ENCODE measurements at regions not wholly inside any gene's neighbourhood (a gene's known extent, or its start where the extent isn't known, plus 50 kb on each side); places are given as distances from the start of the nearest gene placed in this dataset.

- H3K27me3 ChIP-seq (ENCODE audit: insufficient read depth, low read length), result no peaks in the 10 kb centered on the region
- H3K9me3 ChIP-seq (ENCODE audit: insufficient read depth, low read depth, low read length), result peaks cover 4% of the 10 kb centered on the region
- DNase-seq (ENCODE audit: low read depth) (no peak), FAIRE-seq (no peak)
- Mint-ChIP-seq H3K4me3 (ENCODE audit: unreplicated experiment) (no peak overlapping the region), H3K36me3 (ENCODE audit: low read depth, unreplicated experiment) (no peaks in the 10 kb centered on the region), H3K27me3 (ENCODE audit: low read depth, unreplicated experiment) (no peaks in the 10 kb centered on the region), H3K27ac (ENCODE audit: unreplicated experiment) (no peak overlapping the region), H3K4me1 (ENCODE audit: low read depth, unreplicated experiment) (no peaks in the 10 kb centered on the region), H3K9me3 (ENCODE audit: unreplicated experiment) (no peaks in the 10 kb centered on the region)
- no peak overlapping the region for H3K9ac ChIP-seq (ENCODE audit: low read length)
- H3K4me3 ChIP-seq (ENCODE audit: insufficient read depth, low read depth, low read length), result no peak overlapping the region
- no peaks in the 10 kb centered on the region for H3K4me1 ChIP-seq (ENCODE audit: insufficient read depth, low read length)
- H3K79me2 ChIP-seq (ENCODE audit: insufficient read depth, low read length), result no peaks in the 10 kb centered on the region
- TF ChIP-seq CTCF (IDR thresholded peaks at IDR 0.05; ENCODE audit: insufficient read depth, low read depth, low read length) (no peak), EZH2 (IDR thresholded peaks at IDR 0.05; ENCODE audit: insufficient read depth, low read length) (no peak)
- no peaks in the 10 kb centered on the region for H4K20me1 ChIP-seq (ENCODE audit: insufficient read depth, low read length)
- H3K27ac ChIP-seq (ENCODE audit: low read depth, low read length), result no peak overlapping the region
- no peak overlapping the region for H2AFZ ChIP-seq (ENCODE audit: low read depth, low read length)
- no peaks in the 10 kb centered on the region for H3K36me3 ChIP-seq (ENCODE audit: insufficient read depth, low read length)
- H3K4me2 ChIP-seq (ENCODE audit: low read length), result no peak overlapping the region
Measured at GRCh38 chr1:96028071-96028470, 693.5 kb upstream of the PTBP2 start.

DNA sequence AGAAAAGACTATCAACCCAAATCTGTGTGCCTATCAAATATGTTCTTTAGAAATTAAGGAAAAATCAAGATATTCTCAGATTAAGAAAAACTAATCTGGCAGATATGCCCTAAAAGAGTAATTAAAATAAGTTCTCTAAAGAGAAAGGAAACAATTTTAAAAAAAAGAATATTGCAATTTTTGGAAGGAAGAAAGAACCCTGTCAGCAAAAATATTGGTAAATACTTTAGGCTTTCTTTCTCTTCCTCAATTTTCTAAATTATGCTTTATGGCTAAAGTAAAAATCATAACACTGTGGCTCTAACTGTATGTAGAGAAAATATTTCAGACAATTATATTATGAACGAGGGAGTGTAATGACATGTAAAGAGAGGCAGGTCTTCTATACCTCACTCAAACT, 691.3 kb upstream of the PTBP2 start:
- H2AFZ ChIP-seq (ENCODE audit: low read depth, low read length), result no peak overlapping the region
- H3K27me3 ChIP-seq (ENCODE audit: insufficient read depth, low read length), result no peaks in the 10 kb centered on the region
- TF ChIP-seq CTCF (IDR thresholded peaks at IDR 0.05; ENCODE audit: insufficient read depth, low read depth, low read length), result no peak
- no peaks in the 10 kb centered on the region for H4K20me1 ChIP-seq (ENCODE audit: insufficient read depth, low read length)
- Mint-ChIP-seq H3K4me3 (ENCODE audit: unreplicated experiment) (no peak overlapping the region), H3K27ac (ENCODE audit: unreplicated experiment) (no peak overlapping the region), H3K27me3 (ENCODE audit: low read depth, unreplicated experiment) (no peaks in the 10 kb centered on the region), H3K36me3 (ENCODE audit: low read depth, unreplicated experiment) (no peaks in the 10 kb centered on the region), H3K4me1 (ENCODE audit: low read depth, unreplicated experiment) (no peaks in the 10 kb centered on the region), H3K9me3 (ENCODE audit: unreplicated experiment) (no peaks in the 10 kb centered on the region)
- no peaks in the 10 kb centered on the region for H3K36me3 ChIP-seq (ENCODE audit: insufficient read depth, low read length)
- H3K4me3 ChIP-seq (ENCODE audit: insufficient read depth, low read depth, low read length), result no peak overlapping the region
- H3K27ac ChIP-seq (ENCODE audit: low read depth, low read length), result no peak overlapping the region
- no peak overlapping the region for H3K4me2 ChIP-seq (ENCODE audit: low read length)
- no peak for DNase-seq (ENCODE audit: low read depth)
- no peak for FAIRE-seq
- H3K9ac ChIP-seq (ENCODE audit: low read length), result no peak overlapping the region
- peaks cover 4% of the 10 kb centered on the region for H3K9me3 ChIP-seq (ENCODE audit: insufficient read depth, low read depth, low read length)
- no peaks in the 10 kb centered on the region for H3K79me2 ChIP-seq (ENCODE audit: insufficient read depth, low read length)
- no peaks in the 10 kb centered on the region for H3K4me1 ChIP-seq (ENCODE audit: insufficient read depth, low read length)

- DNase-seq (ENCODE audit: low read depth) (no peak), FAIRE-seq (no peak)
- Histone ChIP-seq H3K4me3 (ENCODE audit: insufficient read depth, low read depth, low read length) (no peak overlapping the region), H4K20me1 (ENCODE audit: insufficient read depth, low read length) (no peaks in the 10 kb centered on the region), H3K9me3 (ENCODE audit: insufficient read depth, low read depth, low read length) (no peaks in the 10 kb centered on the region), H3K27ac (ENCODE audit: low read depth, low read length) (no peak overlapping the region), H3K9ac (ENCODE audit: low read length) (no peak overlapping the region), H3K4me2 (ENCODE audit: low read length) (no peak overlapping the region), H3K36me3 (ENCODE audit: insufficient read depth, low read length) (no peaks in the 10 kb centered on the region), H2AFZ (ENCODE audit: low read depth, low read length) (no peak overlapping the region), H3K27me3 (ENCODE audit: insufficient read depth, low read length) (no peaks in the 10 kb centered on the region), H3K79me2 (ENCODE audit: insufficient read depth, low read length) (no peaks in the 10 kb centered on the region), H3K4me1 (ENCODE audit: insufficient read depth, low read length) (no peaks in the 10 kb centered on the region)
- Mint-ChIP-seq H3K9me3 (ENCODE audit: unreplicated experiment) (no peaks in the 10 kb centered on the region), H3K4me3 (ENCODE audit: unreplicated experiment) (no peak overlapping the region), H3K36me3 (ENCODE audit: low read depth, unreplicated experiment) (no peaks in the 10 kb centered on the region), H3K27ac (ENCODE audit: unreplicated experiment) (no peak overlapping the region), H3K4me1 (ENCODE audit: low read depth, unreplicated experiment) (no peaks in the 10 kb centered on the region), H3K27me3 (ENCODE audit: low read depth, unreplicated experiment) (peaks cover 3% of the 10 kb centered on the region)
- no peak for TF ChIP-seq EZH2 (IDR thresholded peaks at IDR 0.05; ENCODE audit: insufficient read depth, low read length)
- no peak for TF ChIP-seq CTCF (IDR thresholded peaks at IDR 0.05; ENCODE audit: insufficient read depth, low read depth, low read length)
Measured at GRCh38 chr1:96034006-96034405, 687.6 kb upstream of the PTBP2 start.

Measured in astrocyte (in vitro differentiated cells and primary cell).